GM19043 (cell line): ENCODE measurements at regions not wholly inside any gene's neighbourhood (a gene's known extent, or its start where the extent isn't known, plus 50 kb on each side); places are given as distances from the start of the nearest gene placed in this dataset.

Source experiments
- ATAC-seq: cut with Tn5 transposase; IDR thresholded peaks from one replicate; pipeline ENCODE4 v1.9.1; 2021; ENCODE audit warnings: low read depth; ENCODE audit not compliant: unreplicated experiment

DNA sequence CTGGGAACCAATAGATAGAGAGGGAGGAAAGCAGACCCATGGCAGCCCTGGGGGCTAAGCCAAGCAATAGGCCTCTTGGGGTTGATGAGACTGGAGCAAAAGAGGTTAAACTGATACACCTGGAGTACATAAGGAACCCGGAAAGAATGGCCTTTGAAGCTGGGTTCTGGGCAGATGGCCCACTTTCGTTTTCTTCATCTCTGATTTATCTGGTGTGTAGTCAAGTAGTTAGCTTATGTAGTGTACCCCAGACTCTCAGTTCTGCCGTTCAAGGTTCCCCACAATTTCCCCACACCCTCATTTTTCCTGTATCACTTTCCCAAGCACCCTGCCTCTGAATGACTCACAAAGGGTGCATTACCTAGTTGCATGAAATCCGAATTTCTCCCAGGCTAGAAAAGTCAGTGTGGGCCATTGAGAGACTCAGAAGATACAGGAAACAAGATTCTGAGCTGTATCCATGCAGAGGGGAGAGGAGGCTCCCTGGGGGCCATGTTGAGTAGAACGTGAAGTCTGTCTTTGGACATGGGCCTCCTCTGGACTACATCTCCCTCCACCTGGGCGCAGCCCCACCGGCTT is 235.0 kb downstream of the LOXHD1 start:
- no peak for ATAC-seq

DNA sequence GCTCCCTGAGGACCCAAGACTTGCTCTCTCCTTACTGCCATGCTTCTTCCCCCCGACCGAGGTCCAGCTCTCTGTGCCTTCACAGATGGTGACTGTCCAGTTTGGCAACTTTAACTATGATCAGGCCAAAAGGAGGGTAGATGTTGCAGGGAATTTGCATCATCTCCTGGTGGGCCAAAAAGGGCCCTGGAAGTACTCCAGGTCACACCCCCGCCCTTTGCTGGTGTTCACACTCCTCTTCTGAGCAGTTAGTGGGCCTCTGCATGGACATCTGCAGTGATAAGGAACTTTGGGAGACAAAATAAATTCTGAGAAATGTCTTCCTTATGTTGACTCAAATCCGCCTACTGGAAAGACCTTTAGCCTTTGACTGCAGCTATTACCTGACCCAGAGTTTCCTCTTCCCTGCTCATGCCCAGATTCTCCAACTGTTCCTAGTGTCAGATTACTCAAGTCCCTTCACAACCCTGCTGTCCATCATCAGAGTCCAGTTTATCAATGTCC is 234.4 kb downstream of the LOXHD1 start:
- no peak for ATAC-seq

GRCh38 chr18:46423226-46423805 is 233.7 kb downstream of the LOXHD1 start:
- ATAC-seq: no peak

GRCh38 chr18:46424898-46425297 is 232.1 kb downstream of the LOXHD1 start:
- no peak for ATAC-seq

- ATAC-seq: no peak
These were observed 231.5 kb downstream of the LOXHD1 start for GRCh38 chr18:46425511-46425910.

DNA sequence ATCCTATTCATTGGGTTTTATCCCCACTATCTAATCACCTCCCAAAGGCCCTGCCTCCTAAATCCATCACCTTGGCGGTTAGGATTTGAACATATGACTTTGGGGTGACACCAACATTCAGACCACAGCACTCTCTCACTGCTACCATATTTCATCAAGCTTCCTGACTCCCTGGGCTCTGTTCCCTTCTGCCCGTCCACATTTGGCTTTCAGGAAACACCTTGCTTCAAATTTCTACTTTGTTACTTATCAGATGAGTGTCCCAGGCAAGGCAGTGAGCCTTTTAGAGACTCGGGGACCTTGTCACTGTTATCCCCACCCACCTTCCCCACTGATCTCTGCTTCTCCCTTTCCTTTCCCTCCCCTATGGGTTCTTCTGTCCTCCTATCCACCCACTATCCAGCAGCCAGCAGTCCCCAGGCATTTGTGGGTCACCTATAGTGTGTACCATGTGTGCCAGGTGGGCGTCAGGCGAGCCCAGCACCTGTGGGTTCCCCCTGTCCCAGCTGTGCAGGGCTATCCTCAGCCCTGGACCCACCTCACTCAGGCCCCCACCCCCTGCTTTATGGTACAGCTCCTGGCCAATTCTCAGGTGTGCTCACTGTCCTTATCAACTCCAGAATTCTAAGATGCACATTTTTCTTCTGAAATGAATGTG is 230.9 kb downstream of the LOXHD1 start:
- ATAC-seq: no peak

DNA sequence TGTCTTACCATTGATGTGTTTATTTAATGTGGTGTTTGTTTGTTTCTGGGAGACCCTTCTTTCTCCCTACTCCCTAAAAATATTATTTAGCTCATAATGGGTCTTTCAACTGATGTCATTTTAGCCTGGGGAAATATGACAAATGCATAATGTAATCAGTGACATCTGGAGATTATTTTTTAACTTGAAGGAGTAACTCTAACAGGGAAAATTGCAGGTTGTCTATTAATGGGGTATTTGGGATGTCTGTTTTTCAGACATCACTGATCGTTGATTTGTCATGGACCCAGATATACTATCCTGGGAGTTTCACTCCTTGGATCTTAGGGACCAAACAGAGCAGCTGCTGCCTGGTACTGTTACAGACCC is 230.4 kb downstream of the LOXHD1 start:
- no peak for ATAC-seq
